Ascending aorta (tissue), 2 donors: ENCODE measurements at regions not wholly inside any gene's neighbourhood (a gene's known extent, or its start where the extent isn't known, plus 50 kb on each side); places are given as distances from the start of the nearest gene placed in this dataset.

Experiments used
- DNase-seq, 2 donors: peaks; one replicate each; pipeline ENCODE4 v3.0.0-alpha.2; 2019; ENCODE audit warnings: low spot score in 2 of 2
- H3K27ac ChIP-seq, 2 donors: fragments of 200-600 bp; sonication (generic); one replicate each; pipeline ENCODE4 v1.5.1; 2016 to 2017; ENCODE audit warnings: mild to moderate bottlenecking in 1 of 2
- H3K27me3 ChIP-seq: fragments of 200-600 bp; sonication (generic); one replicate; pipeline ENCODE4 v1.5.1; 2017
- H3K36me3 ChIP-seq, 2 donors: fragments of 200-600 bp; sonication (generic); one replicate each; pipeline ENCODE4 v1.5.1; 2016
- H3K4me1 ChIP-seq, 2 donors: fragments of 200-600 bp; sonication (generic); one replicate each; pipeline ENCODE4 v1.5.1; 2016 to 2017; ENCODE audit warnings: mild to moderate bottlenecking in 1 of 2
- H3K4me3 ChIP-seq, 2 donors: fragments of 200-600 bp; sonication (generic); one replicate each; pipeline ENCODE4 v1.5.1; 2016 to 2017; ENCODE audit warnings: mild to moderate bottlenecking in 1 of 2
- H3K9me3 ChIP-seq, 2 donors: fragments of 200-600 bp; sonication (generic); one replicate each; pipeline ENCODE4 v1.5.1; 2016
- intact Hi-C: fragments of 100-400 bp; cut with DNase I; formaldehyde crosslinking; loops from one replicate; pipeline ENCODE4 v1.15.1; 2023
- TF ChIP-seq, protein P1 (sequence below), 3 experiments: fragments of 200-600 bp in 2 of 3; fragments of 450-650 bp in 1 of 3; sonication (generic) in 2 of 3; IDR thresholded peaks; one replicate each; pipeline ENCODE4 v1.5.1; 2016 to 2019; ENCODE audit warnings: antibody characterized with exemption in 3 of 3, mild to moderate bottlenecking in 1 of 3, moderate library complexity in 1 of 3

DNA sequence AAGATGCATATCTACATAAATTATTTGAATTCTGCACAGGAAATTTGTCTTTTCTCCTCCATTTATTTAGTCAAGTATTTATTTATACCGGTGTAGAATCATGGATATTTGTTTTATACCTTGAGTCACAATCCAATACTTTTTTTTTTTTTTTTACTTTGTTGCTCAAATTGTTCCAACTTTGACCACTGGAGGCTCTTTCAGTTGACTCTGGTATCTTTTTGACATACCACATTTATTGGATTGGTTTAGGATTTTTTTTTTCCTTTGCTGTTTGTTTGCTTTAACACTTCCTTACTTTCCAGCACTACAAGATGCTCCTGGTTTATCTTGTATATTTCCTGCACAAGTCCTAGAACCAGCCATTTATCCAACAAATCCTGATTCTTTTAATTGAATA, 543.1 kb upstream of the RIOK2 start:
- DNase-seq = no peak
- H3K9me3 ChIP-seq = peaks cover 0 to 4% of the 10 kb centered on the region in 2 donors
- H3K4me1 ChIP-seq = no peaks in the 10 kb centered on the region
- no peaks in the 10 kb centered on the region for H3K36me3 ChIP-seq
- H3K27me3 ChIP-seq = no peaks in the 10 kb centered on the region
- H3K4me3 ChIP-seq = no peak overlapping the region
- H3K27ac ChIP-seq = no peak overlapping the region
- intact Hi-C loops = no loop called here
- TF ChIP-seq, protein P1, sequence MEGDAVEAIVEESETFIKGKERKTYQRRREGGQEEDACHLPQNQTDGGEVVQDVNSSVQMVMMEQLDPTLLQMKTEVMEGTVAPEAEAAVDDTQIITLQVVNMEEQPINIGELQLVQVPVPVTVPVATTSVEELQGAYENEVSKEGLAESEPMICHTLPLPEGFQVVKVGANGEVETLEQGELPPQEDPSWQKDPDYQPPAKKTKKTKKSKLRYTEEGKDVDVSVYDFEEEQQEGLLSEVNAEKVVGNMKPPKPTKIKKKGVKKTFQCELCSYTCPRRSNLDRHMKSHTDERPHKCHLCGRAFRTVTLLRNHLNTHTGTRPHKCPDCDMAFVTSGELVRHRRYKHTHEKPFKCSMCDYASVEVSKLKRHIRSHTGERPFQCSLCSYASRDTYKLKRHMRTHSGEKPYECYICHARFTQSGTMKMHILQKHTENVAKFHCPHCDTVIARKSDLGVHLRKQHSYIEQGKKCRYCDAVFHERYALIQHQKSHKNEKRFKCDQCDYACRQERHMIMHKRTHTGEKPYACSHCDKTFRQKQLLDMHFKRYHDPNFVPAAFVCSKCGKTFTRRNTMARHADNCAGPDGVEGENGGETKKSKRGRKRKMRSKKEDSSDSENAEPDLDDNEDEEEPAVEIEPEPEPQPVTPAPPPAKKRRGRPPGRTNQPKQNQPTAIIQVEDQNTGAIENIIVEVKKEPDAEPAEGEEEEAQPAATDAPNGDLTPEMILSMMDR (IDR thresholded peaks at IDR 0.05) = no peak

DNA sequence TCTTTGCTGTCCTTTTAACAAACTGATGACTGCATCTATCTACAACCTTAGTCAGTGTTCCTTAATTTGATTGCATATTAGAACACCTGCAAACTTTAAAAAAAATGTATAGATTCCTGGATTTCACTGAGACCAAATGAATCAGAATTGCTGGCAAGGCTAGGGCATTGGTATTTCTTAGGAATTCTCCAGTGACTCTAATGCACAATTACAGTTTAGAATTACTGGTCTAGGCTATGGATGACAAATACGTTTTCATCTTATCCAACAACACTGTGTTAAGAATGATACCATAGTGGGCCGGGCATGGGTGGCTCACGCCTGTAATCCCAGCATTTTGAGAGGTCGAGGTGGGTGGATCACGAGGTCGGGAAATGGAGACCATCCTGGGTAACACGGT, 545.9 kb upstream of the RIOK2 start:
- Histone ChIP-seq H3K9me3 (no peaks in the 10 kb centered on the region), H3K27me3 (no peaks in the 10 kb centered on the region), H3K4me3 (no peak overlapping the region), H3K36me3 (no peaks in the 10 kb centered on the region), H3K27ac (no peak overlapping the region), H3K4me1 (no peaks in the 10 kb centered on the region)
- TF ChIP-seq, protein P1 (IDR thresholded peaks at IDR 0.05) = no peak
- DNase-seq = no peak
- intact Hi-C loops = no loop called here

DNA sequence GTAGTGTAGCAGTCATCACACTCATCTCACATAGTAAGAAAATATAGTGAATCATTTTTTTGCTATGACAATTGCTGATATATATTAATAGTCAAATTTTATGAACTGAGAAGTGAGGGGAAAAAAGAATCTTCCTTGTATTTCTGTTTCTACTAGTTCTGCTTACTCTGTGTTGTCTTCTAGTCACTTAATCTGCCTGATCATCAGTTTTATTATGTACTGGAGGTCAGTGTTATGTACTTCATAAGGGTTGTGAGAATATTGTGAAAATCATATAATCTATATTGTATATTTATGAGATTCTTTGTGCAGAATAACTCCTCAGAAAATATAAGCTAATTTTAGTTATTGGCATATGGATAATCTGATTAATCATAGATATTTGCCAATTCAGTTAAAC, 546.9 kb upstream of the RIOK2 start:
- Histone ChIP-seq H3K4me1 (no peaks in the 10 kb centered on the region), H3K9me3 (no peaks in the 10 kb centered on the region), H3K27me3 (no peaks in the 10 kb centered on the region), H3K4me3 (no peak overlapping the region), H3K36me3 (no peaks in the 10 kb centered on the region), H3K27ac (no peak overlapping the region)
- TF ChIP-seq, protein P1 (IDR thresholded peaks at IDR 0.05) = no peak
- intact Hi-C loops = no loop called here
- no peak for DNase-seq

DNA sequence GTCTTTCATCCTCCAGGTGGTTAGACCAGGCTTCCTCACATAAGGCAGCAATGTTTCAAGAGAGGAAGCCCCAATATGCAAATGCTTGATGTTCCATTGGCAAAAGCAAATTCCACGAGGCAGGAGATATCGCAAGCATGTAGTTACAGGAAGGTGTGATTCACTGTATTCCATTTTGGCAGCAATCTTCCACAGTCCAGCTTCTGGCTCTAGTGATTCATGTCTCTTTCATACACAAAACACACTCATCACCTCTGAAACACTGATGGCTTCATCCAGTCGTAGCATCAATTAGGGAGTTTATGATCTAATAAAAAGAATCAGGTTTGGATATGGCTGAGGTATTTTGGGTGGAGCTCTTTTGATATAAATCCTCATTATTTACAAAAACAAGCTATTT, 552.2 kb upstream of the RIOK2 start:
- TF ChIP-seq, protein P1 (IDR thresholded peaks at IDR 0.05) = no peak
- DNase-seq = no peak

DNA sequence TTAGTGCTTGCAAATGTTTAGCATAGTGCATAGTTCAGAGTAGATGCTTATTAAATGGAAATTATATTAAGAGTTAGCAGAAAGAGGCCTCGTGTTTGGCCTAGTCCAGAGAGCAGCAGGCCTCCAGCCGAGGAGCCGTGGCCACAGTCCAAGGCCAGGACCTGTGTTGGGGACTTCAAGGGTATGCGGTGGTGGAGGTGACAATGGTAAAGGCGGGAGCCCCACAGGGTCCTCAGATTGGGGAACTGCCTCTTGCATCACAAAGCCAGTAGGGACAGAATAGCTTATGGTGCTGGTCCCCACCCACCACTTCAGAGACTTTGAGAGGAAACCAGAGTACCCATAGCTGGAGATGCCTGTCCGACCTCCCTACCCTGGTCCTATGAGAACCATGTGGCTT, 554.6 kb upstream of the RIOK2 start:
- no peaks in the 10 kb centered on the region for H3K4me1 ChIP-seq
- H3K9me3 ChIP-seq = no peaks in the 10 kb centered on the region
- intact Hi-C loops = no loop called here

More for the DNA sequence above, 552.2 kb upstream of the RIOK2 start:
- H3K4me3 ChIP-seq = no peak overlapping the region
- no peaks in the 10 kb centered on the region for H3K27me3 ChIP-seq
- no peak overlapping the region for H3K27ac ChIP-seq
- H3K36me3 ChIP-seq = no peaks in the 10 kb centered on the region
- intact Hi-C loops = no loop called here
- no peaks in the 10 kb centered on the region for H3K9me3 ChIP-seq
- no peaks in the 10 kb centered on the region for H3K4me1 ChIP-seq

More for the DNA sequence above, 554.6 kb upstream of the RIOK2 start:
- no peaks in the 10 kb centered on the region for H3K36me3 ChIP-seq
- no peak for DNase-seq
- TF ChIP-seq, protein P1 (IDR thresholded peaks at IDR 0.05) = no peak
- H3K27ac ChIP-seq = no peak overlapping the region
- no peak overlapping the region for H3K4me3 ChIP-seq
- no peaks in the 10 kb centered on the region for H3K27me3 ChIP-seq
